Spleen (tissue), 3 donors: ENCODE measurements at regions not wholly inside any gene's neighbourhood (a gene's known extent, or its start where the extent isn't known, plus 50 kb on each side); places are given as distances from the start of the nearest gene placed in this dataset.

Experiments
- POLR2A ChIP-seq, 3 donors: fragments of 450-650 bp; IDR thresholded peaks; one replicate each; pipeline ENCODE4 v1.5.1; 2017; ENCODE audit warnings: antibody characterized with exemption in 3 of 3, mild to moderate bottlenecking in 1 of 3
- POLR2AphosphoS5 ChIP-seq, 3 donors: sonication (generic); formaldehyde crosslinking; IDR thresholded peaks; one replicate each; pipeline ENCODE4 v1.5.1; 2017; ENCODE audit warnings: antibody characterized with exemption in 3 of 3

GRCh38 chr3:42336103-42336502 is 70.1 kb upstream of the CCK start:
- TF ChIP-seq POLR2A (IDR thresholded peaks at IDR 0.05) (no peak), POLR2AphosphoS5 (IDR thresholded peaks at IDR 0.05) (no peak)
